Prostate gland (tissue), 2 donors: ENCODE measurements at regions not wholly inside any gene's neighbourhood (a gene's known extent, or its start where the extent isn't known, plus 50 kb on each side); places are given as distances from the start of the nearest gene placed in this dataset.

Experiments used
- DNase-seq: peaks from one replicate; pipeline ENCODE4 v3.0.0-alpha.2; 2019; ENCODE audit warnings: low spot score
- H3K27ac ChIP-seq, 2 donors: fragments of 200-600 bp; sonication (generic); 2 replicates each; pipeline ENCODE4 v1.5.1; 2017 to 2019
- H3K27me3 ChIP-seq: fragments of 200-600 bp; sonication (generic); replicated peaks from 2 replicates; pipeline ENCODE4 v1.5.1; 2019; ENCODE audit not compliant: insufficient read depth
- H3K36me3 ChIP-seq, 2 donors: fragments of 200-600 bp; sonication (generic); 1 replicate in 1 of 2; 2 replicates in 1 of 2; pipeline versions ENCODE4 v1.5.1 to v1.8.1; 2017 to 2019
- H3K4me1 ChIP-seq: fragments of 200-600 bp; sonication (generic); replicated peaks from 2 replicates; pipeline ENCODE4 v1.5.1; 2019
- H3K4me3 ChIP-seq, 2 donors: fragments of 200-600 bp; sonication (generic); 2 replicates each; pipeline ENCODE4 v1.5.1; 2017 to 2019
- H3K9me3 ChIP-seq: fragments of 200-600 bp; sonication (generic); 2 replicates; pipeline ENCODE4 v1.5.1; 2017
- POLR2A ChIP-seq: fragments of 450-650 bp; IDR thresholded peaks from one replicate; pipeline ENCODE4 v1.6.1; 2016; ENCODE audit warnings: antibody characterized with exemption, mild to moderate bottlenecking
- POLR2AphosphoS5 ChIP-seq: sonication (generic); formaldehyde crosslinking; IDR thresholded peaks from one replicate; pipeline ENCODE4 v1.6.1; 2017; ENCODE audit warnings: antibody characterized with exemption
- WGBS: methylation state at CpG from one replicate; pipeline ENCODE4 v1.1.5; 2018; 5-methylcytosine and 5-hydroxymethylcytosine counted together
- intact Hi-C: fragments of 100-400 bp; cut with DNase I; formaldehyde crosslinking; loops from one replicate; pipeline ENCODE4 v1.14.2; 2022
- TF ChIP-seq, protein P1 (sequence below), 4 experiments: fragments of 200-600 bp in 2 of 4; fragments of 450-650 bp in 2 of 4; sonication (generic) in 2 of 4; IDR thresholded peaks; 1 replicate in 3 of 4; 2 replicates in 1 of 4; pipeline ENCODE4 v1.5.1; 2016 to 2019; ENCODE audit warnings: antibody characterized with exemption in 4 of 4, mild to moderate bottlenecking in 2 of 4, moderate library complexity in 2 of 4

GRCh38 chr14:27025648-27026047 is 427.8 kb upstream of the NOVA1 start:
- 100% methylated on average over 1 of the region's 1 CpG for WGBS
- Histone ChIP-seq H3K27me3 (no peaks in the 10 kb centered on the region), H3K27ac (no peak overlapping the region), H3K4me1 (no peaks in the 10 kb centered on the region), H3K4me3 (no peak overlapping the region), H3K9me3 (no peaks in the 10 kb centered on the region), H3K36me3 (no peaks in the 10 kb centered on the region)
- TF ChIP-seq POLR2AphosphoS5 (no peak), POLR2A (no peak)
- TF ChIP-seq, protein P1, sequence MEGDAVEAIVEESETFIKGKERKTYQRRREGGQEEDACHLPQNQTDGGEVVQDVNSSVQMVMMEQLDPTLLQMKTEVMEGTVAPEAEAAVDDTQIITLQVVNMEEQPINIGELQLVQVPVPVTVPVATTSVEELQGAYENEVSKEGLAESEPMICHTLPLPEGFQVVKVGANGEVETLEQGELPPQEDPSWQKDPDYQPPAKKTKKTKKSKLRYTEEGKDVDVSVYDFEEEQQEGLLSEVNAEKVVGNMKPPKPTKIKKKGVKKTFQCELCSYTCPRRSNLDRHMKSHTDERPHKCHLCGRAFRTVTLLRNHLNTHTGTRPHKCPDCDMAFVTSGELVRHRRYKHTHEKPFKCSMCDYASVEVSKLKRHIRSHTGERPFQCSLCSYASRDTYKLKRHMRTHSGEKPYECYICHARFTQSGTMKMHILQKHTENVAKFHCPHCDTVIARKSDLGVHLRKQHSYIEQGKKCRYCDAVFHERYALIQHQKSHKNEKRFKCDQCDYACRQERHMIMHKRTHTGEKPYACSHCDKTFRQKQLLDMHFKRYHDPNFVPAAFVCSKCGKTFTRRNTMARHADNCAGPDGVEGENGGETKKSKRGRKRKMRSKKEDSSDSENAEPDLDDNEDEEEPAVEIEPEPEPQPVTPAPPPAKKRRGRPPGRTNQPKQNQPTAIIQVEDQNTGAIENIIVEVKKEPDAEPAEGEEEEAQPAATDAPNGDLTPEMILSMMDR (IDR thresholded peaks at IDR 0.05): no peak
- no peak for DNase-seq
- intact Hi-C loops: no loop called here

DNA sequence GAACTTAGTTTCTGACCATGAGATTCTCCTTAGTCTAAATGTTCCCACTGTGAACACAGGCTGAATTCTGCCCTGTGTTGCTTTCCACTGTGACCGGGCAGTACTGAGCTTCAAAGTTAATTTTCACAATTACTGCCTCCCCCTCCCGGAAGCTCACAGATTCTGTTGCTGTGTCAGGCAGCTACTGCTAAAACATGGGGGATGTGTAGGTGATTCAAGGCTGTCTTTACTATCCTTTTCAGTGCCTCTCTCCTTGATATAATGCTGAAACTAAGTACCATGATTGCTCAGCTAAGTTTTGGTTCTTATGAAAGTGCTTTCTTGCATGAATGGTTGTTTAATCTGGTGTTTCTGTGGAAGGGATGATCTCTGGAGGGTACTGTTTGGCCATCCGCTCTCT is 428.3 kb upstream of the NOVA1 start:
- Histone ChIP-seq H3K27me3 (no peaks in the 10 kb centered on the region), H3K4me3 (no peak overlapping the region), H3K27ac (no peak overlapping the region), H3K9me3 (no peaks in the 10 kb centered on the region), H3K36me3 (no peaks in the 10 kb centered on the region), H3K4me1 (no peaks in the 10 kb centered on the region)
- intact Hi-C loops: no loop called here
- WGBS: 58% methylated on average over 3 of the region's 3 CpGs
- DNase-seq: no peak
- no peak for TF ChIP-seq POLR2A
- TF ChIP-seq POLR2AphosphoS5: no peak
- TF ChIP-seq, protein P1 (IDR thresholded peaks at IDR 0.05): no peak

DNA sequence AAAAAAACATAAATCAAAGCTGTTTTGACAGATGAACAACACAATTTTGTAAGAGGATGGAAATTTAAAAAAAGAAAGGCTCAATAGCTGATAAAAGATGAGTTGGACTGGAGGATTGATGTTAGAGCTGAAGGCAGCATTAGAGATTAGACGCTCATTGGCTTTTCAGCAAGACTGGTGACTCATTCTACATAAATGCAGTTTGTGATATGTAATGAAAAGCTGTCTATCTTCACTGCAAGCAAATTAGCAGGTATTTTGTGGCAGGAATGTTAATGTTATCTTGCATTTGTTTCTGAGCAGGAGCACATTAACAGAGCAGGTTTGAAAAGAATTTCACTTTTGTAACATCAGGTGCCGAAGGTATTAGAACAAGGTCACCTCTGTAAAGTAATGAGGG is 442.7 kb upstream of the NOVA1 start:
- TF ChIP-seq POLR2A (no peak), POLR2AphosphoS5 (no peak)
- TF ChIP-seq, protein P1 (IDR thresholded peaks at IDR 0.05): no peak
- DNase-seq: no peak
- Histone ChIP-seq H3K9me3 (no peaks in the 10 kb centered on the region), H3K27me3 (no peaks in the 10 kb centered on the region), H3K27ac (no peak overlapping the region), H3K4me1 (no peaks in the 10 kb centered on the region), H3K36me3 (no peaks in the 10 kb centered on the region), H3K4me3 (no peak overlapping the region)
- WGBS: 80% methylated on average over 2 of the region's 2 CpGs
- intact Hi-C loops: no loop called here

DNA sequence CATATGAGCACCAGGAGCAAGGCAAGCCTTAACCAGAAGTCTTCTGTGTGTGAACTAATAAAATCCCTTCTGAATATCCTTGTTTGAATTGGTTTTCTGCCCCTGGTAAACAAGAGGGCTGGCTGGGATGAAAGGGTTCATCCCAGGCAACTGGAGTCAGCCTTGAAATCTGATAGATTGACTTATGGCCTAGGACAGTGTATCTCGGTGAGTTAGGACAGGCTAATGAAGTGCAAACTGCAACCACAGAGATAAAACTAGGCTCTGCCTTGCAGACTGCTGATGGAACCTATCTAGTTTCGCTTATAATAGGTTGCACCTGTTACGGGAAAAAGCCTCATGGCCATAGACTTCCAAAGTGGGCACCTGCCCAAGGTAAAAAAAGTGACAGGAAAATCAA is 451.9 kb upstream of the NOVA1 start:
- WGBS: 52% methylated on average over 3 of the region's 3 CpGs
- no peaks in the 10 kb centered on the region for H3K9me3 ChIP-seq
- no peaks in the 10 kb centered on the region for H3K27me3 ChIP-seq
- no peak overlapping the region for H3K27ac ChIP-seq
- H3K4me3 ChIP-seq: no peak overlapping the region
- TF ChIP-seq, protein P1 (IDR thresholded peaks at IDR 0.05): no peak
- TF ChIP-seq POLR2AphosphoS5 (no peak), POLR2A (no peak)
- no peak for DNase-seq
- no peaks in the 10 kb centered on the region for H3K4me1 ChIP-seq
- H3K36me3 ChIP-seq: no peaks in the 10 kb centered on the region
- intact Hi-C loops: no loop called here

- Histone ChIP-seq H3K4me1 (no peaks in the 10 kb centered on the region), H3K27ac (no peak overlapping the region), H3K36me3 (no peaks in the 10 kb centered on the region), H3K27me3 (no peaks in the 10 kb centered on the region), H3K9me3 (no peaks in the 10 kb centered on the region), H3K4me3 (no peak overlapping the region)
- TF ChIP-seq, protein P1 (IDR thresholded peaks at IDR 0.05): no peak
- TF ChIP-seq POLR2A (no peak), POLR2AphosphoS5 (no peak)
- intact Hi-C loops: no loop called here
- DNase-seq: no peak
Measured at GRCh38 chr14:27050208-27050607, 452.4 kb upstream of the NOVA1 start.
